ENCODE measurements at regions not wholly inside any gene's neighbourhood (a gene's known extent, or its start where the extent isn't known, plus 50 kb on each side); places are given as distances from the start of the nearest gene placed in this dataset.

GRCh38 chr11:100536979-100537378 lies 150.1 kb upstream of the ARHGAP42 start:
- no peak for DNase-seq

GRCh38 chr11:100543386-100543785 lies 143.7 kb upstream of the ARHGAP42 start:
- DNase-seq = no peak

DNA sequence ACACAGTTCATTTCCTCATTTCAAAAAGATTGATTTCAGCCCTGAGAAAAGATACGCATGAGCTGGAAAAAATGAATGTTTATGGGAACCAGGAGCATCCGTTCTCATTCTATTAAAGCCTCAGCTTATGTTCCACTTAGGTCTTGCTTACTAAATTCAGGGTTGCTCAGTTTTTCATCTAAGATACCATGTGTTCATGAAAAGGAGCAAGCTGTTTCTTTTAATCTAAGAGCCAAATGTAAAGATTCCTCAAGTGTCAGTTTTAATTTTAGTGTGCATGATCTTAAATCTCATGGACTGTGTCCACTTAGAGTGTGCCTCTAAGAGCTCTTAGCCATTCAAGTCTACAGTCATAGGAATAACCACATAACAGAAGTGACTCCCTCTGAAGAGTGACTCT lies 141.5 kb upstream of the ARHGAP42 start:
- no peak for DNase-seq

- no peak for DNase-seq
Observed at GRCh38 chr11:100545970-100546369, 141.1 kb upstream of the ARHGAP42 start.

GRCh38 chr11:100546714-100547113 lies 140.4 kb upstream of the ARHGAP42 start:
- no peak for DNase-seq

GRCh38 chr11:100550298-100550697 lies 136.8 kb upstream of the ARHGAP42 start:
- DNase-seq = no peak

GRCh38 chr11:100550912-100551632 lies 136.0 kb upstream of the ARHGAP42 start:
- DNase-seq = no peak

DNA sequence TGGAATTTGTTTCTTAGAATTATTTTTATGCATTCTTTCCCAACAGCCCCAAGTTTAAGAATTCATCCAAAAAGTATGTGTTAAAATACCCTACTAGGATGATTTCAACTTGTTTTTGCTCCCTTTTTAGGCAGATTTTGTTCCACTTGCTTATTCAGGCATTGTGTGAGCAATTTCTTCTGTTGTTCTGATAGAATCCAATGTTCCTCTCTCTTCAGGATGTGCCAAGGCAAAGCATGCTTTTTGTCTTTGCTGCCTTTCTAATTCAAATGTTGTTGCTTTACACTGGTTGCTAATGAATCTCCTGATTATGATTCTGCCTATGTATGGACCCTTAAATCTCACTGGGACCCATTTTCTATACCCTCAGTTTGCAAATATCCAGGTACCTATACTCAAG lies 131.2 kb upstream of the ARHGAP42 start:
- no peak for DNase-seq

DNA sequence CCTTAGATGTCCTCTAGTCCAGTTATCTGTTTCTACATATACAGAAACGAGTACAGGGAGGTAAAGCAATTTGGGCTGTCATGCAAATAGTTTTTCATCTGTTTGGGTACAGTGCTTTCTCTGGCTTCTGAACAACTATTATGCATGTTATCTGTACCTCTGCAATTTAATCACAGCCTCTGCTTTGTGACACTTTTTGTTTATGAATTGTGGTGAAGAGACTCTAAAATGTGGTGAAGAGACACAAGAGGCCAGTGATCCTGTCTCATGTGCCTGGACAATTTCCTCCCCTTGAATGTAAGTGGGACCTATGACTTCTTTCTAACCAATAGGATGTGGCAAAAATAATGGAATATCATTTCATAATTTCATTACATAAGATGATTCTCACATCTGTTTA lies 130.3 kb upstream of the ARHGAP42 start:
- DNase-seq = no peak

DNA sequence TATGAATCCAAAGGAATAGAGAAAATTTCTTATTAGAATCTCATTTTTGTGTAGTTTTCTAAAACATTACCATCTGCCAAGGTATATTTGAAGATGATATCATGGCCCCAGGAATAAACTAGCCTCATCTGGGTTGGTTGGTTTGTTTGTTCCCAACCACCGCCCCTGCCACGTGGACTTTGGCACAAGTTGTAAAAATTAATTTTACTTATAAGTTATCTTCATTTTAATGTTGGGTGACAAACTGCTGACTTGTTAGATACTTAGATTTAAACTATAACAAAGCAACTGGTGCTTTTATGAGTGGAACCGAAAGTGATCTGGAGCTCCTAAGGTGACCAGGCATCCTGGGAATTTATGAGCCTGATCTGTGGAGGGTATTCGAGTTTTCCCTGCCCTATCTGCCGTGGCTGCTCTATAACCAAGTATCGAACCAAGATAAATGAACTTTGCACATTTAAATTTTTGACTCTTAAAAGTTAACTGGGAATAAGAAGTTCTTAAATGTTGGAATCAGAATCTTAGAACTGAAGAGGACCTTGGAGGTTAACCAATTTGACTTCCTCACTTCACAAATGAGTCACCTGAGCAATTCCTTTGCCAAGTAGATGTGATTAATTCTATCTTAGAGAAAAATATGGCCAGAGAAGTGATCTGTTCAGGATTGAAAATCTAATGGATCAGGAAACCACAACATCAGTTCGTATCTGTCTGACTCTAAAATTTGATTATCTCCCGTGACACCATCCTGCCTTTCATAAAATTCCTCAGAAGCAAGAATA lies 129.1 kb upstream of the ARHGAP42 start:
- no peak for DNase-seq

- DNase-seq = no peak
Observed at GRCh38 chr11:100560606-100561005, 126.5 kb upstream of the ARHGAP42 start.

DNA sequence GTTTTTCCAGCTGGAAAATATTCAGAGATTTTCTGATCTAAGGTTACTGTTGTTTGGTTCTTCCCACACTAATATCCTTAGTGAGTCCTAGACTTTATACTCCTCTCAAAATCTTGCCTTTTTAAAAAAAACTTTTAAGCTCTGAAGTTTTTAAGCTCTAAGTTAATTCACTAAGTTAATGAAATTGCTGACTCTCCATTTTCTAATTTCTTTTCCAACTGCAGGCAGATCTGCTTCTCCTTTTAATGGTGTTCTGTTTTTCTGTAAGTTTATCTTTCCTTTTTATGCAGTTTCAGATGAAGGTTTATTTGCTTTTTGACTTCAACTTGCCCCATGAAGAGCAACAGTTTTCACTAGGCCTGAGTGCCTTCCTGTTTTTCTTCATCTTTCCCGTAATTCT lies 125.8 kb upstream of the ARHGAP42 start:
- no peak for DNase-seq

- DNase-seq = no peak
Observed at GRCh38 chr11:100562128-100562527, 125.0 kb upstream of the ARHGAP42 start.

DNA sequence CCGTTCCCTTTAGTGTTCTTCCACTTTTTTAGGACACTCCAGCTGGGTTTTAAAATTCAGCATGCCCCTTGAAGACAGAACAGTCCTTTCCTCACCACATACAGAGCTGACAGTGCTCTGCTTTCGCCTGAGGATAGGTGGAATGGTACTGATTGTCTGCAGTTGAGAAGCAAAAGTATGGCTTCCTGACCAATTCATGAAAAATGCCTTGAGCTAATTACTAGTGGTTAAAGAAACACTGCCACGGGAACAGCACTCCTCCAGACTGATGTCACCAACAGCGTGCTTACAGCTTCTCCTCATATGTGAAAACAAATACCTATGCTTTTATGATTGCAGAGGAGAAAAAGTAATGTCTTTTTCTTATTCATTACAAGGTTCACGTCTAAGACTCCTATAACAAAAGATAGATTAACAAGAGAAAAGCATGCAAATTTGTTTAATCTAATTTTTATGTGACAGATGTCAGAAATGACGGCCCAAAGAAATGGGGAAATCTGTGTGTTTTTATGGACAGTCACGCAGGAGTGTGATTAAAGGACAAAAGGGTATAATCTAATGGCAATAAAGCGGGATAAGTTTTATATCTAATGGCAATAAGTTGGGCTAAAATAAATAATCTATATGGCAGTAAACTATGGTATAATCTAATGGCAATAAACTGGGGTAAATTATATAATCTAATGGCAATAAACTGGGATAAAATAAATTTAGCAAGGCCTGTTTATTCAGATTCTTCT lies 123.4 kb upstream of the ARHGAP42 start:
- no peak for DNase-seq

- DNase-seq = no peak
Observed at GRCh38 chr11:100573911-100574513, 113.1 kb upstream of the ARHGAP42 start.

DNA sequence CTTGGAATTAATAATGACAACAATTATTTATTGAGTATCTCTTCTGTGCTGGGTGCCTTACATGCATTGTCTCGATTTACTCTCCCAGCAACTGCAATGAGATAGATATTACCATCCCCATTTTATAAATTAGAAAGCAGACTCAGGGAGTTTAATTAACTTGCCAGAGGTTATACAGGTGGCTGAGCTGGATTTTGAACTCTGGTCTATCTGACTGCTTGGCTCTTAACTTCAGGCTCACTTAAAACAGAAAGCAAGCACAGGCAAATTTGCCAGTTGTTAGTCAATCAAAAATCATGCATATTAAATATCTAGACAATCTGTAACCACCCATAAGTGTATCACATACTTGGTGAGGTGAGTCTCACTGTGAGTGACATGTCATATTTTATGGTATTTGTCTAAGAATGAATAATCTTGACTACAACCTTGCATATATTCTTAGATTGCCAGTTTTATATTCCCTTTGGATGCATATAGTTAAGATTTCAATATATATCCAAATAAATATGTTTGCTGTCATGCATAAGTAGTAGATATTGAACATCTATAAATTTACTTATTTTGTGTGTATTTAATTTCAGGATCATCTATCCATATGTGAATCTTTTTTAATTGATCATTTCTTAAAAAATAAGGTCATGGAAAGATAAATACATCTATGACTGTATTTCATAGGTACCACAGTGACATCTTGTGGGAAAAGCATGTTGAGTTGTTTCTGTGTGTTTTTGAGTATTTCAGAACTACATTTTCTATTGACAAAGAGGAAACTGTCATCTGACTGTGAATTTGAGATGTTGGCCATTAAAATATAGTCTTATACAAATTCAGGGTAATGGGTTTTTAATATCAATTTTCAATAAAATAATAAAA lies 112.0 kb upstream of the ARHGAP42 start:
- no peak for DNase-seq

DNA sequence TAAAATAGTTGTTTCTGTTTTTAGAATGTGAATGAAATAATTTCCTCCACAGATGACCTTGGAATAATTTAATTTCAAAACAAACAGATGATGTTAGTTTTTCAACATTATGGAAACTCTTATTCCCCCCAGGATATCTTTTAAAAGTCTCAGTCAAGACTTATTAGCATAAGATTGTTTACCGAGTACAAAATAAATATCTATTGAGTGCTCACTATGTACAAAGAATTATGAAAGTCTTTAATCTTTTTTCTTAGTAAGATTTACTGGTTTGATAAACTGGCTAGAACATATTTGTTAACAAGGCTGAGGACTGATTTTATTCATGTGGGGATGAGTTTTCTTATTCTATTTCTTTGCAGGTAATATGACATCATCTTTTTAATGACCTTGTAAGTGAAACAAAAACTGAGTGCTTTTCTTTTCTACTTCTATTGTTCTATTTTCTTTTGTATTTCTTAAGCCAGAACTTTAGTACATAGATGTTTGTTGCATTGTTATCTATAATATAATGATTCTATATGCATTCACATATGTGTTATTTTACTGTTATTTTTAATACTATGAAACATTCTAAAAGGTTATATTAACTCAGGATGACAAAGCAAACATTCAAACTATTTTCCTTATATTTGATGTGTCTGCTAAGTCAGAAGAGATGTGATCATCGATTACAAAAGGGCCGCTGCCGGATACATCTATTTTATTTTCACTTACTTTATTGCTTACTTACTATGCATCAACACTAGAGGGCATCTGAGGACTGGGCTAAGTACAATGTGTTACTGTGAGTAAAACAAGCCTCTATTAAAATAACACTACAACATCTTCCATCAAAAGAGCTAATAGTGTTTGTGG lies 111.0 kb upstream of the ARHGAP42 start:
- peak; percentile 1 for DNase-seq

DNA sequence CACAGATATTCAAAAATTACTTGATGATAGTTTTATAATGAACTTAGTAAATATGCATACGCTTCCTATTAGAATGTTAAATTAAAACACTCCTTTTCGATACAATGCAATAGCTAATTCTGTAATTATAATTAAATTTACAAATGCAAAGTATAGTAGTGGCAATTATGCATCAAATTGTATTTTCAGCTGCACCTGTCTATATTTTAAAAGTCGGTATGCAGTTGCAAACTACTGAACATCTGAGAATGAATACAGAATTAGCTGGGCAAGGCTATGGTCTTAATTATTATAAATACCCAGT lies 110.4 kb upstream of the ARHGAP42 start:
- DNase-seq = no peak

DNA sequence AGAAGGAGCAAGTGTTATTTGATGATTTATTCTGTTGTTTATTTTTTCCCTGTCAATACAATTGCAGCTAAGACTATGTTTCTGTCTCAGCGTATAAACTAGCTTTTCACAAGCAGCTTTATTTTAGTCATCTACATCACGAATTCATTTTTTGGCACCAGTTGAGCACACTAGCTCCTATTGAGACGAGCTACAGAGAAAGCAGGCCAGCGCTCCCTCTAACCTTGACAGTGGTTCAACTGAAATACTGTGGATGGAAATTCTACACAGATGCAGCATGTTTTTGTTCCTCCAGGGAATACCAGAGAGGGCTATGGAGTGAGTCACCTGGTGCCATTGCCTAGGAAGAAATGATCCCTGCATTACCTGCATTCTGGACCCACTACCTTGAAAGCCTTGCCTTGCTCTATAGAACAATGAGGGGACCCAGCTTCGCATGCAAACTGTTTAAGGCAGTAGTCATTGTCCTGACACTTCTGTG lies 108.2 kb upstream of the ARHGAP42 start:
- no peak for DNase-seq

GRCh38 chr11:100581318-100581717 lies 105.8 kb upstream of the ARHGAP42 start:
- DNase-seq = no peak

DNA sequence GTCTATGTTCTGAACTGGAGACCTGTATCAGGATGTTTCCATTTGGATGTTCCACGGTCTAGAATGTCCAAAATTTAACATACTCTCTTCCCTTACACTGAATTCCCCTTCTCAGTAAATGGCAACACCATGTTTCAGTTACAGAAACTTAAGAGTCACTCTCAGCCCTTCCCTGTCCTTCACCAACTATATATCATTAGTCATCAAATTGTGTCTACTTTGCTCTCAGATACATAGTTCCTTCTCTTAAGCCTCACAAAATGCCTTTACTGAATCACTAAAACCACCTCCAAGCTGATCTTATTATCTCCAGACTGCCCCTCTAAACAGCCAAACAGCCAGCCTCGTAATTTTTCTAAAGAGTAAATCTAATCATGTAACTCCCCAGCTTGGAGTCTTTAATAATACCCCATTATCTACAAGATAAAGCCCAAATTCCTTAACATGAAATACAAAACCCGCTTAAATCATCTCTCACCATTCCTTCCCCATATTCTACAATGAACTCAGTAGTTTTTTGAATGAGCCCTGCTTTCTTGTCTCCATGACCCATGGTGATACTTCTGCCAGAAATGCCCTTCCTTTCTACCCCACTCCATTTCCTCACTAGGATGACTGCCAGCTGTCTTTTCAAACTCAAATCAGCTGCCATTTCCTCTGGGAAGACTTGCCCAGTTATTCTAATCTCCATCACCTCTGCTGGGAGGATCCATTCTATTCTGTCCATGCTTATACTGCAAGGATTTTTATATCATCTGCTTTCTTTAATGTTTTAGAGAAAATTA lies 102.7 kb upstream of the ARHGAP42 start:
- DNase-seq = no peak
